HG02852 (cell line): ENCODE measurements at regions not wholly inside any gene's neighbourhood (a gene's known extent, or its start where the extent isn't known, plus 50 kb on each side); places are given as distances from the start of the nearest gene placed in this dataset.

Experiments
- ATAC-seq: cut with Tn5 transposase; IDR thresholded peaks from one replicate; pipeline ENCODE4 v1.9.1; 2021; ENCODE audit warnings: mild to moderate bottlenecking, moderate library complexity; ENCODE audit not compliant: unreplicated experiment

- ATAC-seq = no peak
Observed at GRCh38 chr15:99921101-99921500, 187.9 kb upstream of the LYSMD4 start.

GRCh38 chr15:99918072-99918471 lies 184.8 kb upstream of the LYSMD4 start:
- ATAC-seq = no peak

DNA sequence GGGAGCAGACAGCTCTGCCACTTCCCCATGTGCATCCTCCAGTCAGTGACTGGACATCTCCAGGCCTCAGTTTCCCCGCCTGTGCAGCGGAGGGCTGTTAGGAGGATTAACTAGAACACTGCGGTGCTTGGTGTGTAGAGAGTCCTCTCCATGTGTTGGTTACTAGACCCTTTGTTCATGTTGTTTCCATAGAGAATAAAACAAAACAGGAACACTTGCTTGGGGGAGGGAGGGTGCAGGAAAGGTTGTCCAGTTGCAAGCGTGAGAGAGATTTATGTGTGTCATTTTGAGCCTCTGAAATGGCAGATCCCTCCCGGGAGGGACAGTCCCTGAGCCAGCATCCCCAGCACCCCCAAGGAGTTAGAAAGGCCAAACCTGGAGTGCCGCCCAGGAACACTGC lies 184.0 kb upstream of the LYSMD4 start:
- ATAC-seq = no peak

GRCh38 chr15:99916668-99917223 lies 183.5 kb upstream of the LYSMD4 start:
- ATAC-seq = no peak

- ATAC-seq = no peak
Observed at GRCh38 chr15:99914723-99915122, 181.5 kb upstream of the LYSMD4 start.

- no peak for ATAC-seq
Observed at GRCh38 chr15:99911816-99912215, 178.6 kb upstream of the LYSMD4 start.

- ATAC-seq = no peak
Observed at GRCh38 chr15:99909592-99910295, 176.5 kb upstream of the LYSMD4 start.

DNA sequence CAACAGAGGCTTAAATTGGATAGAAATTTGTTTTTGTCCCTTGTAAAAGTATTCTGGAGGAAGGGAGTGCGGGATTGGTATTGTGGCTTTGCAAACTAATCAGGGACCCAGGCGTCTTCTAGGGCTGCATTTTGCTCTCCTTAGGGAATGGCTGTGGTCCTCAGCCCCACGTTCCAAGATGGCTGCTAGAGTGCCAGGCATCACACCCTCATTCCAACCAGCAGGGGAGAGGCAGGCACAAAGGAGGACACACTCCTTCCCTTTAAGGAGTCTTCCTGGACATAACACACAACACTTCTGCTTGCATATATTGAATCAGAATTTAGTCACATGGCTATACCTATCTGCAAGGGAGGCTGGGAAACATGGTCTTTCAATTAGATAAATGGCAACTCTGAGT lies 174.5 kb upstream of the LYSMD4 start:
- no peak for ATAC-seq

DNA sequence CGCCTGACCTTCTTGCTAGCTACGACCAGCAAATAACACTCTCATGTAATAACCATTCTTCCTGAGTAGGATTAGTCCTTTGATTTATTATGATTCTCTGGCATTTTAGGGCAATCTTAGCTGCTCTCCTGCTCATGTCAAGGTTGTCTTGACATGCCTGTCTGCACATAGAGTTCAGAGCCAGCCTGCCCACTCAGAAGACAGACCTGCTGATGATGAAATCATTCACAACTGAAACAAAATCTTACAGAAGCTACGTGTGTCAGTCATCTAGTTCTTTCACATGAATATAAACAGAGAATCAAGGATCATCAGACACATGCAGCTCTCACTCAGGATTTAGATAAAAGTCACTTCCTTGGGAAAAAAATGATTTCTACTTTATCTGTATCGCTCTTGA lies 173.6 kb upstream of the LYSMD4 start:
- ATAC-seq = no peak

DNA sequence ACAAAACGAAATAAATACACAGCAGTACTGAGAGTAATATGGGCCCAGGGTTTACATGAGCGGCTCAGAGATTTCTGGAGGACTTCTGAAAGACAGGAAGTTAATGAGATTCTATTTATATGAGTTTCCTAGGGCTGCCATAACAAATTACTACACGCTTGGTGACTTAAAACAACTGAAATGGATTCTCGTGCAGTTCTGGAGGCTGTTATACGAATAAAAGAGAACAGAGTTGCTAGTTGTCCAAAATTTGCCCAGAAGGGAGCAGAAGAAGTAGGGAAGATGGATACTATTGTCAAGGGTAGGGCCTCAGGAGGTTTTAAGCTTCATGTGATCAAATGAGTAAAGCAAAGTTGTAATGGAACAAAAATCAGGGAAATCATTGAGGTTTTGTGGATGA lies 173.1 kb upstream of the LYSMD4 start:
- ATAC-seq = no peak

DNA sequence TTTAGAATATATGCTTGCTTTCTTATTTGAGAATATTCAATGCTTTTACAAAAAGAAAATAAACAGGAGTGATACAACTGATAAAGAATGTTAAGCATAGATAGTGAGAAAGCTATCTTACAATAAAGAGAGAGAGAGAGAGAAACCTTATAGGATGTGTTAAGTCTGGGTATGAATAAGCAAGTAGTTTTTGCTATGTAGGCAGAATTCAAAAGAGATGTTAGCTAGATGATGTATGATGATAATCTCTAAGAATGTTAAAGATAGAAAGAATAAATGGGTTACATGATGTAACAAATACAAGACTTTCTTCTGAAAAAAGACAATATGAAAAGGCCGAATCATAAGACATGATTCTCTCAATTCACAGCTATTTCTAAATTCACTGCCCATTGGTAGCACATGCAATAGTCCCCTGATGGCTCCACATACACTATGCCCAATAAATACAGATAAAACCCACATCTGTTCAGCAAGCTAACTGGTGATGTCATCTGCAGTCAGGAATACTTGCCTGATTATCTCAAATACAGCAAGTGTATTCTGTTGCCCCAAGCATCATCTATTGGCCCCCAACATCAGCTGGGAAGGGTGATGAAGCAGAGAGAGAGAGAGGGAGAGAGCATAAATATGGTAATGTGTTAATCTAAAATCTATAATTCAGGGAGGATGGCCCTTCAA lies 169.2 kb upstream of the LYSMD4 start:
- no peak for ATAC-seq

- peak; percentile 16 for ATAC-seq
Observed at GRCh38 chr15:99895956-99896311, 162.7 kb upstream of the LYSMD4 start.

GRCh38 chr15:99895189-99895955 lies 162.1 kb upstream of the LYSMD4 start:
- ATAC-seq = peak; percentile 83

DNA sequence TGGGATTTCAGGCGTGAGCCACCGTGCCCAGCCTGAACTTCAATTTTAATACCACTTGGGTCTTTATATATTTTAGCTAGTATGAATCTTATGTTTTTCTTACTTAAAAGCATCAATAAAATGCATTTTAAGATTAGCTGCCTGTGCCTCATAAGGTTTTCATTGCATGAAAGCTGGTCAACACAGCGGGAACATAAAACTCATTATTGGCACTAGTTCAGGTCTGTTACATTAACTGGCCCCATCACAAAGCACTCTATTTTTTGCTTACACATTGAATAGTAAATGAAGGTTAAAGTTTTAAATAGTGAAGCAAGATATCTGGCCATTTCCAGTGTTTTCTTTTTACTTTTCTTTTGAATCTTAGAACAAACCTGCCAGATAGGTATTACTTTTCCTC lies 145.6 kb upstream of the LYSMD4 start:
- no peak for ATAC-seq

DNA sequence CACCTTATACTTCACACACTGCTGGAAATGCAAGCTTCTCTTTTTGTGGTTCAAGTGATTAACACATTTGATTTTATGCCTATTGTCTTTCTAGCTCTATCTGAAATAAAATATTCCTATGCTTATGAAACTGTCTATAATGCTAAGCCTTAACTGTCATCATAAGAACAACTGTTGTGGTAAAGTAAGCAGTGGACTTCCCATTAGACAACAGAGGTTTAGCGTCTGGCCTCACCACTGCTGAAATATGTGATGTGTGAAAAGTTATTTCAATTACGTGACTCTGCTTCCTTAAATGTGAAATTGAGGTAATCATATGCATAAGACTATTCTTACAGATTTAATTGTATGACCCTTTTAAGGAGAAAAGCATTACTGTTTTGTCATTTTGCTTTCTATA lies 140.2 kb upstream of the LYSMD4 start:
- no peak for ATAC-seq

GRCh38 chr15:99863550-99864198 lies 130.4 kb upstream of the LYSMD4 start:
- ATAC-seq = no peak

DNA sequence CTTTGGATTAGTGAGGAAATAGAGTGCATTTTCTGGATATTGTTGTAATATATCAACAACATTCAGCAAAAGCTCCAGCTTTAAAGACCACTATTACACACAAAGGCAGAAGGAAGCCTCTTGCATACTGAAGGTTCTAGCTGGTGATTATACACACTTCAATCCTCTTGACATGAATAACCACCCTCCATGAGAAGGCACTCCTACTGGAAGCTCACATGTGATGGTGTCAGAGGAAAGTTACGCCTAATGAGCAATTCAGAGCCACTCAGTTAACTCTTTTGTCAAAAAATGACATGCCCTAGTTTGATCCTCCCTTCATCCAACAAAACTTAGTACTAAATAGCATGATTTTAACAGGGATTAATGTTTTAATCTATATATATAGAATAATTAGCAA lies 124.6 kb upstream of the LYSMD4 start:
- ATAC-seq = no peak

GRCh38 chr15:99850517-99850916 lies 117.3 kb upstream of the LYSMD4 start:
- ATAC-seq = no peak

DNA sequence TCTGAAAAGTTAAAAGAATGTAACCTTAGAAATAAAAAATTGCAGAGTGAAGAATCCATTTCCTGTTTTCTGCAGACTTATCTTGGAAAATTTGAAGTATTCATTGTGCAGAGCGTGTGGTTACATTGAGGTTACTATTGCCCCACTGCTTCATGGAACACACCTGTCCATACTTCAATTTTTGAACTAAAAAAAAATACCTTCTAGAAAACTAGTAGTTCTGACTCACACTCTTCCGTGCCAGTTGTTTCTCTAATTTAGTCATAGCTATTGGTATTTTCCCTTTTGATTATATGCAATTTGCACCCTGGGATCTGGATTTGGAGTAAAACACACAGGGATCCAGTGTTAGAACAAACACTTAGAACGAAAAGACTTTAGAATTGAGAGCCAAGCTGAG lies 111.8 kb upstream of the LYSMD4 start:
- ATAC-seq = peak; percentile 77

DNA sequence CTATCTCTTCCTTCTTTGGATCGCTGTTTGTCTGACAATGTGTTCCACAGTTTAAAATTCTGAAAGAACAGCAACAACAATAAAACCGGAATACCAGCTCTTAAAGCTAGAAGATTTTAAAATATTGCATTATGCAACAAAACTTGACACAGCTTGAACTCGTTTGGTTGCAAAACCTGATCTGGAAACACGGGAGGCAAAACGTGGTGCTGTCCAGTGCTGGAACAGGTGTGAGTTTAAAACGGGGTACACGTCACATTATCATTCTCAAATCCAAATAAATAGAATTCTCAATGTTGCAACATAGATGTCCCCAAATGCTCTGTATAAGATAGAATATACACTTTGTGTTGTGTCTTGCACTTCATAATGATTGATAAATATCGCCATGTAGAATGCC lies 110.9 kb upstream of the LYSMD4 start:
- ATAC-seq = no peak

GRCh38 chr15:99842071-99842470 lies 108.8 kb upstream of the LYSMD4 start:
- no peak for ATAC-seq
